IPS-NIHi11 (cell line): ENCODE measurements at regions not wholly inside any gene's neighbourhood (a gene's known extent, or its start where the extent isn't known, plus 50 kb on each side); places are given as distances from the start of the nearest gene placed in this dataset.
"Not testable (repeated sequence)": the region's sequence is repeated elsewhere in the genome, so short reads cannot be mapped to it uniquely, and the experiment has no call there.

Experiments
- DNase-seq: peaks from one replicate; pipeline ENCODE4 v3.0.0; 2012; ENCODE audit warnings: mixed read lengths, low spot score

DNA sequence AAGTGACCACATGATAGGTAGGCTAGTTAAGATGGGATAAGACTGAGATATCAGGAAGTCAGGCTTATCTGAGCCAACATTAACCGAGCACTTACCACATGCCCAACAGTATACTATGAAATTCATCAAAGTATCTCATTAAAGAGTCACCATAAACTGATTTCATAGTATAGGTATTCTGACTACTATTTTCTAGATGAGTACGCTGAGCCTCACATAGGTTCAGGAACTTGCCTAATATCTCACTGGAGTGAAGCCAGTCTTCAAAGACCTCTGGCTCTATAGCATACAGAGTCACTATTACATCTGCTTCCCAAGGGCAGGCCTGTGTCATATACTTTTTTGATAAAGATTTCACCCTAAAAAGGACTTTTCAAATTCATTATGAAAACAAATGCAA, 115.6 kb upstream of the NGF start:
- DNase-seq, result no peak

DNA sequence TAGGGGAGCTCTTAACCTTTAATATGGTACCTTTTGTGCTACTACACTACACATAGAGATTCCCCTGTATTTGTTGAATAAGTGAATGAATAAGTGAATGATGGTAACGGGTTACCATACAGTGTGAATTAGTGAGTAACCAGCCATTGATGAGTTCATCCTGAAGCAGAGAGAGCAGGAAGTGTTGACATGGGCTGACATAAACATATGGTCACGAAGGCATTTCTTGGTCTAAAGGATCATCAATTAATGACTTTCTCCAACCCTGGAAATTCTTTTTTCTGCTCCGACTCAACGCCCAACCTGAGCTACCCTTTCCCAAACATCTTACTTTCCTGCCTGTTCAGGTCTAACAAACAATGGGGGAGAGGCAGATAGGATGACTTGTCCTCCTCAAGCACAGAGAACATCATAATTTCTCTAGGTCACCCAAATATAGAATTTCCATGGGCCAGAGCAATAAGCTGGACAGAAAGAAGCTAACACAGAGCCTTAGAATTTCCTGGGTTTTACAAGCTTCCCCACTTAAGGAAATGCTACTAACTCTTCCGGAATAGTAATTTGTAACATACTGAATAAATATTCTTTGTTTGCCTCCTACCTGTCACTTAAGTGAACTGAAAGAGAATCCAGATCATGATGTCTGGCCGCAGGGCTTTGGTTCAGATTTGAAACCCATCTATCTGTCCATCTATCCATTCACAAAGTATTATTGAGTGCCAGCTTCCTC, 114.7 kb upstream of the NGF start:
- DNase-seq, result no peak

DNA sequence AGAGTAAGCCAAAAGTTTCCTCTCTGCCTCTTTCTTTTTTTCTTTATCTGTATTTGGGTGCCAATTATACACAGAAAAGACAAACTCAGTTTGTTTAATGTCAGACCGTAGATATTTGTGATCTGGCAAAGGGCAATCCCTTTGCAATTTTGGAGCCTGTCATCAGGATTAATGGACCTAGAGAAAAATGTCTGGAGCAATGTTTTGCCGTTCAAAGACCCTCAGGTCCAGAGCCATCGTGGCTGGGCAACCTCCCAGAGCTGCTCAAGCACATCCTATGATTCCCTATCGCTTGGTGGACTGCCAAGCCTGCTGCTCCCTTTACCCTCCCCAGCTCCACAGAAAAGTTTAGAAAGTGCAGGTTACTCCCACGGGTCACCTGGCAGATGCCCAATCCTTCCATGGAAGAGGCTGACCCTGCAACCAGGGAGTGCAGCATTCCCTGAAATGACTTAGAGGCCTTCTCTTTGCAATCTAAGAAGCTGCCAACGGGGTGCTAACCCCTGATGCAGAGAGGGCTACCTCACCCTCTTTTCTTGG, 112.5 kb upstream of the NGF start:
- no peak for DNase-seq

DNA sequence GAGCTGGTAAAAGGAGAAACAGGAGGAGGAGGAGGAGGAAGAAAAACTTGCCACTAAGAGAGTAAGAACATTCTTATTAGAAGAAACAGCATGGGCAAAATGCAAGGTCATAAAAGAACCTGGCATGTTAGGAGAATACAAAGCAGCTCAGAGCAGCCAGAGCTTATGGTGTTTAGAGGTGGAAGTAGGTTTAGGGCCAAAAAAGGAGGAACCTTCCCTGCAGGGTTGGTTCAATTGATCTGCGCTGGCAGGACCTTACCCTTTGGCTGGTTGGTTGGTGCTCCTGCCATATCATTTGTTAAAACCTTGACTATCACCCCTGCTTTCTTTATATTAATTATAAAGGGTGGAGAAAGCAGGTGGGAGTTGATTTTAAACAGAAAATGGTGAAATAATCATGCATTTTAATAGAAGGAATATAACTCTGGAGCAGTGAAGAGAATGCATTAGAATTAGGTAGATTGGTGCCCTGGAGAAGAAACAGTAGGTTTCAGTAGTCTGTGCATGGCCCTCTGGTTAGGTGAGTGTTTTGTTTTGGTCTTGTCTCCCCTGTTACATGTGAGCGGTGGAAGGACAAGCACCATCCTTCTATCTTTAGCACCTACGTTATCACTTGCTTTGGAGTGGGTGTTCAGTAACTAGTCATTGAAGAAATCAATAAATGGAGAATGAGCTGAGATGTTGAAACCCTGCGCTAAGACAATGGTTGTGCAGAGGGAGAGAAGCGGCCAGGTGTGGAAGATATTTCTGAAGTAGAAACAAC, 110.4 kb upstream of the NGF start:
- DNase-seq, result no peak

DNA sequence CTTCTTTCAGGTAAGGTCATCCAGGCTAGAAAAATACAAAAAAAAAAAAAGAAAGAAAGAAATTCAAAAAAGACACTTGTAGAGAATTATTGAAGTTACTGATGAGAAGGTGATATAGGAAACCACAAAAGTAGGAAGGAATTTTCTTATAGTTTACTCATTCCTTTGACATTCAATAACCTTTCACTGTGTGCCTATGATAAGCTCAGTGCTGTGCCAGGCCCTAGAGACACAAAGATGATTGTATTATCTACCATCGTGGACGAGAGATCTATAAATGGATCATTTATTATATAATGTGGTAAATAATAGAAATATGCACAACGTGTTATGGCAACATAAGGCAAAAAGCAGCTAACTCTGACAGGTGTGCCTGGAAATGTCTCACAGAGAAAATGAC, 109.6 kb upstream of the NGF start:
- DNase-seq, result no peak

DNA sequence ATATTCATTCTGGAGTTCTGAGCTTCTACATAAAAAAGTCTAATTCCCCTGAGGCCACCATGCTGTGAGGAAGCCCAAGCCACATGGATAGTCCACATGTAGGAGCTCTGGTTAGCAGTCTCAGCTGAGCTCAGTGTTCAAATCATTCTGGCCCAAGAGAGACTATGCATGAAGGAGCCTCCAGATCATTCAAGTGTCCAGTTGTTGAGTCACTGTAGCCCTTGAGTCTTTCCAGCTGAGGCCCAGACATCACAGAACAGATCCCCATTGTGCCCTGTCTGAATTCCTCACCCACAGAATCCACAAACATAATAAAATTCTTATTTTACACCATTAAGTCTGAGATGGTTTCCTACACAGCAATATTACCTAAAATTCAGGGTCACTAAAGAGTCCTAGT, 107.0 kb upstream of the NGF start:
- DNase-seq, result no peak

DNA sequence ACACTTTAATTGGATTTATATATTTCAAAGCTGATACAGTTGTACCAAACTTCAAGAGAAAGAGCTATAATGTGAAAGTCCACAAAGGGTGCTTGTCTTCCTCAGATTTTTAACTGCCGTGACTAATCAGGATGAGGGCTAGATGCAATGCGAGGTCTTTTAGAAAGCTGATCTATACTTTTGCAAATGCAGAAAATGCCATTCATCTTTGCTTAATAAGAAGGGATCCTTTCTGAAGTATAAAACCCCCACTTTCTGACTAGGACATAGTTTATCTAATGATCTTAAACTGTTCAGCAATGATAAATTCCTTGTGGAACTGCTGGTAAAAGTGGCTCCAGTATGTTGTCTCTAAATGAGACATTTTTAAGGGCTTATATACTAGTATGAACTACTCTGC, 102.7 kb upstream of the NGF start:
- no peak for DNase-seq

DNA sequence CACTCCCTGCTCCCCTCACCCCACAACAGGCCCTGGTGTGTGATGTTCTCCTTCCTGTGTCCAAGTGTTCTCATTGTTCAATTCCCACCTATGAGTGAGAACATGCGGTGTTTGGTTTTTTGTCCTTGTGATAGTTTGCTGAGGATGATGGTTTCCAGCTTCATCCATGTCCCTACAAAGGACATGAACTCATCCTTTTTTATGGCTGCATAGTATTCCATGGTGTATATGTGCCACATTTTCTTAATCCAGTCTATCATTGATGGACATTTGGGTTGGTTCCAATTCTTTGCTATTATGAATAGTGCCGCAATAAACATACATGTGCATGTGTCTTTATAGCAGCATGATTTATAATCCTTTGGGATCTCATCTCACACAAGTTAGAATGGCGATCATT, 101.5 kb upstream of the NGF start:
- DNase-seq, result not testable (repeated sequence)

DNA sequence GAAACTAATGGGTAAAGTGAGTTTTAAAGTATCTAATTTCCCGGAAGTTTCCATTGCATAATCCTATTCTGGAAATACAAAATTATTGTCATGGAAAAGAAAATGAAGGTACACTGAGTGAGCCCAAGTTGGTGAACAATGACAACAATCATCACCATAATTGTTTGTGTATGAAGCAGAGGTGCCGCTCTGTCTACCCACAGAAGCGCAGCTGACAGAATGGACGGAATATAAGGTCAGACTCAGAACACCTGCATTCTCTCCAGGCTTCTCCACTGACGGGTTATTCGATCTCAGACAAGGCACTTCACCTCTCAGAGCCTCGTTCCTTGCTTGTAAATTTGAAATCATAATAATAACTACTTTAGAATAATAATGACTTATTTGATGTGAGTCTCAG, 99.1 kb upstream of the NGF start:
- no peak for DNase-seq

DNA sequence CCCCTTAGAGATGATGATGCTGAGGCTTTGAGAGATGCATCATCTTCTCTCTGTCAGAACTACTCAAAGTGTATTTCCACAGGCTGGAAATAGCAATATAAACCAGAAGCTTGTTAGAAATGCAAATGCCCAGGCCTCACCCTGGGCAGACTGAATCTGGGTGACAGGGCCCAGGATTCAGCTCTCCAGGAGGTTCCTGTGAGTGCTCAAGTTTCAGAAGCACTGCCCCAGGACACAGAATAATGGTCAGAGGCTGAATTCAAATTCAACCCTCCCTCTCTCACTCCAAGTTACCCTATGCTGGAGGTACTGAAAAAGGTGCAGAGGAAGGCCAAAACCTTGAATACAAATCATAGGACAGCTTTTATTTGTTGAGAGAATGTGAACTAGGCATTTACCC, 98.5 kb upstream of the NGF start:
- DNase-seq, result no peak

DNA sequence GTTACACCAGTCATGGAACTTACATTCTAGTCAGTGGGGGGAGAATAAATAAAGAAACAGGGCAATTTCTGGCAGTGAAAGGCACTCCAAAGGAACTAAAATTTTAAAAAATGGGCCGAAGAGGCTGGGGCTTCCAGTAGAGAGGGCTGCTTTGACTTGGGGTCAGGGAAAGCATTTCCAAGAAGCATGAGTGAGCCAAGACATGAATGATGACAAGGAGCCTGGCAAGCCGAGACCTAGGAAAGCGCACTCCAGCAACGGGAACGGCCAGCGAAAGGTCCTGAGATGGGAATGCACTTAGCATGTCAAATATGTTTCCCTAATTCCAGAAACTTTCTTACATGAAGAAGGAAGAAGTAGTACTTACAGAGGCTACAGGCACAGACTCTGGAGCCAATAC, 95.4 kb upstream of the NGF start:
- no peak for DNase-seq

DNA sequence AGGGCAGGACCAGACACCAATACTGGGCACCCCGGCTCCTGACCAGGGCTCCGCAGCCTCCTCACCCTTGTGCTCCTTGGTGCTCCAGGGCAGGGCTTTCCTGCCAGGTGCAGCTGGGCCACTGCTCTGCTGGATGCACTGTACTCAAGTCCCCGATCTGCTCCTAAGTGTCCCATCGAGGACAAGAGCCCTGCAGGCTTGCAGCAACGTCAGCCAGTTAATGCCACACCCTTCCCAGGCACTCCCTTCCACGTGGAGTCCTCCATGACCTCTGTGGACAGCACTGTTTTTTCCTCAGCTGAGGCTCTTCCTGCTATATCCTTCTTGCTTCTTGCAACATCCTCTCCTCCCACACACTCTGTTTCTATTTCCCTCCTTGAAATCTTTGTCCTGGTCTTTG, 94.0 kb upstream of the NGF start:
- DNase-seq, result no peak

DNA sequence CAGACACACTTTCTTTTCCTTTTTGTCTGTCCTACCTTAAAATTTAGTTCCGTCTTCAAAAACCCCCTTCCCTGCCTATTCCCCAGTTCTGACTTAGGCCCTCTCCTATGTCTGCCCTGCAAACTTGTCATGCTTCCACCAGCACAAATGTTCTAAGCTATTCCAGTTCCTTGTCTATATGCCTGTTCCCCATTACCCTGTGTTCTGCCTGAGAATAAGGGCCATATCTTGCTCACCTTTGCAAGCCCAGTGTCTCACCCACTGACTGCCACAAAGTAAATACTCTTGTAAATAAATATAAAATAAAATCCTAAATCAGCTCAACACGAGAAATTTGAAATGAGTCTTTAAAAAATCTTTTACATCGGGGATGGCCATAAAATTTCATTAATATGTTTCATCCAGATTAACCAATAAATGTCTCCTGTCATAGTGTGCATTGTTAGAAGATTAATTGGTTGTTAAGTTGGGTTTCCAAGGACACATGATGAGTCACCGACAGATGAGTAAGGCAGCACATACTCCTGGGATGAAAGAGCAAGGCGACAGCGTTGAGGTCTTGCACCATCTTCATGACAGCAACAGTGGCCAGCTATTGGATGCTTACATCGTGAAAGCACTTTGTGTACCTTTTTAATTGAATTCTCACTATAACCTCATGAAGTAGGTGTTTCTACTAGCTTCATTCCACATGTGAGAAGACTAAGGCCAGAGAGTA, 92.6 kb upstream of the NGF start:
- no peak for DNase-seq

DNA sequence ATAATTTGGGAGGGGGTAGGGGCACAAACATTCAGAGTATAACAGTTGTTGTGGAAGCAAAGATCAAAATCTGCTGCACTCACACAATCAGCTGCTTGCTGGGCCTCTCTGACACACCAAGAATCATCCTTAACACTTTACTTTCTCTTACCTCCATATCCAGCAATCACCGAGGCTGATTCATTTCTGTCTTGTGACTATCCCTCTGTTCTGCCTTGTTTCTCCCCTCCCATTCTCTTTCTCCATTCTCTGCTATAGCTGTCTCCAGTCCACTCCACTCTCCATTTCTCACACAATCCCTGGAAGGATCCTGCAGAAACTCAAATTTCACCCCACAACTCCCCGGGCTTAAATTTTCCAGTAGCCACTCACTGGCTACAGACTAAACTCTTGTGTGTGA, 91.8 kb upstream of the NGF start:
- DNase-seq, result no peak

DNA sequence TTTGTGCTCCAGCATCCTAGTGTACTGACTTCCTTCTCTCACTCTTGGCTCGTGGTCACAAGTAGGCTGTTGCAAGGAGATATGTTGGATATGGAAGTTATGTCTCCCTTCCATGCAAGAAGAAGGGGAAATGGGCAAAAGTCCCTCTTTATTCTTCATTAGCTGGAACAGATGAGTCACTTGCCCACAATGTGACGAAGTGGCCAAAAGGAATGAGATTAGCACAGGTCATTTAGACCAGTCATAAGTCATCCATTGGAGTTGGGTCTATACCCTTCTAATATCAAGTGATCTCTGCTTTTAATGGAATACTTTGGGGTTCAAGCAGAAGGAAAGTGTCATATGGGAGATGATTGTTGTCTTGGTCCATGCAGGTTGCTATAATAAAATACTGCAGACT, 91.2 kb upstream of the NGF start:
- no peak for DNase-seq

DNA sequence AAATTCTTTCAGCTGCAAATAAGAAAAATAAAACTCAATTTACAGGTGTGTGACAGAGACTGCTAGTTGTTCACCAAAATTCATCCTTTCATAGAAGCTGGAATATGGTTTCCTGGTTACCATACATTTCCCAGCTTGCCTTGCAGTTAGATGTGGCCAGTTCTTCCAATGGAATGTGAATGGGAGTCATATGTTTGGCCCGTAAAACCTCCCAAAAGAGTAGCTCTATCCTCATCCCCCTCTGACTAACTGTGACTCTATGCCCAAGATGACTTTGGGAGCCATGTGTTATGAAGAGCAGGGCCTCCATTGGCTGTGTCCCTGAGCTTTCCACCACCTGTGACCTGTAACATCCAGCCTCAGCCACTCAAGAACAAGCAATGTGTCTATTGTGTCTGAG, 90.6 kb upstream of the NGF start:
- no peak for DNase-seq

DNA sequence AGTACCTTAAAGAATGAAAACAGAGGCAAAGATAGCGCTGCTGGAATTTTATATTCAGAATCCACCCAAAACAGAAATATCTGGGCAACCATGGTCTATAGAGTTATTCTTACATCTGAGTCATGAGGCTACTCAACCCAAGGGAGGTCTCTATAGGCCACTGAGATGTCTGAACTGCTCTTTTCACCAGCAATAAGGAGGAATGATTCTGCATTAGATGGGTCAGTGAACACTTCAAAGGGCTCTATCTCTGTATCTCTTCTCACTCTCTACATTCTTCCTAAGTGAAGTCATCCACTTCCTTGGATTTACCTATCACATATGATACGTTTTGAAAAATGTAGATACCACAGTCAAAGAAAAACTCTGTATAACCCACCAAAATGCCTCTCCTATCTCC, 90.2 kb upstream of the NGF start:
- DNase-seq, result no peak

DNA sequence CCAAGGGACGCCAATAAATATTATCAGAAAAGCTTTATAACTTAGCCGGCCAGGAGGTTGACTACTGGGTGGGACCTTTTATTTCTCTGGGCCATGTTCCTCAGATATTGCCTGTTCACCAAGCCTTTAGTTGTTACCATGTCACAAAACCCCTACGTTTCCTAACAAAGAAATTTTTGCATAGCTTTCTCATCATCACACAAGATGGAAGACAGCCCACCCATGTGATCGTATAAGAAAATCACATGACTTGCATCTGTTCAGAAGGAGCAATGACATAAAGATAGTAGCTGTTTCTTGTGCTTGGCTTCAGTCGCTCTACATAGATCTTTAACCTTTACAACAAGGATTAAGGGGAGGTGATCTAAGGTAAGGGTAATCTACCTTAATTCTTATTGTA, 88.9 kb upstream of the NGF start:
- DNase-seq, result no peak

DNA sequence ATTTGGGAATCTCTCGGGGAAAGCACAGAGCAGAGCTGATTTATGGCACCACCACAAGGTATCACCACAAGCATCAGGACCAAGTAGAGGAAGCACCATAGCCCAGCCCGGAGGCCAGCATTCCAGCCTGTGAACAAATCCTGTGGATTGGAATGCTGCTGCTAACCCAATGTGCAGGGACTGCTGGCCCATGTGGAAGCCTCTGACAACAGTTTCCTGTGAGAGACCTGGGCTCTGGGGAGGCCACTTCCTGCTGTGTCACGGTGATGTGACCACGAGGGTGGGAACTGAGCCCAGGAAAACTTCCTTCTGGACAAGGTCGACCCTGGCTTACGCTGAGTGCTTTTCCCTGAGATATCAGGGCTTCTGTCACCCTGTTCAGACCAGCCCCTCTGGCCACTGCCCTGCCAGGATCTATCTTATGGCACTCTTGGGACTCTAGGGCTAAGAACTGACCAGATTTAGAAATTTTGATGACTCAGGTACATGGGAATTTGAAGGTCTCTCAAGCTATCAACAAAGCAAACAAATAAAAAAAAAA, 88.3 kb upstream of the NGF start:
- DNase-seq, result no peak

DNA sequence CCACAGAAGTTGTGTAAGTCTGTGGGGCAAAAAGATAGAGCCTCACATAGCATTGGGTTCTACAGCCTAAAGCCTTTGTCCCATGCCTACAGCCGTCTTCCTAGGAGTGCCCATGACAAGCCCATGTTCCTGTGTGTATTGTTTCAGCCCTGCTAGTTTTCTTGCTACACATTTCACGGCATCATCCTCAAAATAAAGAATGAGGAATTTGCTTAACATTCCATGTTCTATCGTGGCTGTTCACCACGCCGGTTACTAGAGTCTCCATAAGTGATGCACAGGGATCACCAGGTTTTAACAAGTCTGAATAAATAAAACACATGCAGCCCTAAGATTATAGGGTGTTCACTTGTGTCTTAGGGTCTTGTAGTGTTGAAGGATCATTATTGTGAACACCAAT, 87.4 kb upstream of the NGF start:
- DNase-seq, result no peak

DNA sequence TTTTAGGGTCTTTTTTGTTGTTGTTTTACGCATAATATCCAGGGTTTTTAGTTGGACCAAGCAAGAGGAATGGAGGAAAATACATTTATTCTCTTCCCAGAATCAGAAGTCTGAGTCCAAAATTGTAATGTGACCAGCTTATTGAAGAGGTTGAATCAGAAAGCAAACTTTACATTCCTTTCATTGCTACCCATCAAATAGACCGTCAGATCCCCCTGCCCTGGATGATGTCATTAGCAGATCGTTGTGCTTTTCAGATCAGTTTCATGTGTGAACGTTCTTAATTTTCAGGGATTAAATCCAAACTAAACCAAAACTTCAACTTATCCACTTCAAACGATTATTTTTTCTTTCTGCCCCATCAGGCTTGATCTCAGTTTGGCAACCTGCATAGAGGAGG, 85.7 kb upstream of the NGF start:
- no peak for DNase-seq

DNA sequence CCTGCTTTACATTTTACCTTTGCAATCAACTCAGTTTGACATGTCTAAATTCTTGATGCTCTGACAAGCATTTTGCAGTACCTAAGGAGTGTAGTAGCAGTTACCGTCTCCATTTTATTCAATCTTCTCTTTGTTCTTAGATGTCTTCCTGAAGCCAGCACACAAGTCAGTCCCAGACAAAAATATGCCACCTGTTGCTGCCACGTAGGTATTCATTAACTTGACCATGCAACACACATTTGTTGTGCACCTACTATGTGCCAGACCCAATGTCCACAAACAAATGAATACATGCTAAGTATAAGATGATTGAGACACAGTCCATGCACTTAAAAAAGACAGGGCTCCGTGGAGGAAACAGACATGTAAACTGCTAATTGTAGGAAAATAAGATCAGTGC, 81.5 kb upstream of the NGF start:
- DNase-seq, result no peak

DNA sequence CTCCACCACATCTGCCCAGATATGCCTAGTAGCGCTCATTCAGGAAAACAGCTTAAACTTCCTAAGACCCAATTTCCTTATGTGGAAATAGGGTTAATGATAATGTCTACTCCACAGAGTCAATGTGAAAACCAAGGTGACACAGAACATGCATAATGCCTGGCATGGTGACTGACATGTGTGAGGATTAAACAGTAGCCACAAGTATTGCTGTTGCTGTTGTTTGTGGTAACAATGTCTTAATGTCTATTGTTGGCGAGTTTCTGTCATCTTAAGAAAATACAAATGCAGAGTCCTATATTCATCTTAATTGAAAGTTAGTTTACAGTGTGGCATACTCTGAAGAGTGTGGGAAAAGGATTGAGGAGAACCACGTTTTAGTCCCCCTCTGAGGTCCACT, 75.6 kb upstream of the NGF start:
- no peak for DNase-seq
